HG02943 (cell line): ENCODE measurements at regions not wholly inside any gene's neighbourhood (a gene's known extent, or its start where the extent isn't known, plus 50 kb on each side); places are given as distances from the start of the nearest gene placed in this dataset.

Experiments used
- ATAC-seq: cut with Tn5 transposase; IDR thresholded peaks from one replicate; pipeline ENCODE4 v1.9.1; 2021; ENCODE audit warnings: mild to moderate bottlenecking, low read depth, moderate library complexity; ENCODE audit not compliant: unreplicated experiment

DNA sequence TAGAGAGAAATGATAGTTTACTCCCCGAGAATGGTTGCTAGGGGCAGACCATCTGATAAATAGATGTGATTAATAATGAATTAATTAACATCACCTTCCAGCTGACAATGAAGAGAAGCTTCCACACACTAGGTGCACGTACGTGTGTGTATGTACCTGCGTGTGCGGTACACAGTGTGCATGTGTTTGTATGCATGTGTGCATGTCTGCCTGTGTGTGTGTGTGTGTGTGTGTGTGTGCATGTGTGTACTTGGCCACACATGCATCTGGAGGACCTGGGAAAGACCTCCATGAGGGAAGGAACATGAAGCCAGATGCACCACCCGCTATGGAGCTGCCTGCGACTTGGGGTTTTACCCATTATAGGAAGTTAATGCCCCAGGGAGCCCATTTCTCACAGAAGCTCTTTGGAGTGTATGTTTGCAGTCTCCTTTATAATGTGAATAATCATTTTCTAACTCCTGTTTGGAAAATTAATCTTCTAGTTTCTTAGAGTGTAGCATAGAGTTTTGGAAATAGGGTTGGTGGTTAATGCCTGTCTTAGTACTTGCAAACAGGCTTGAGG is 229.1 kb downstream of the ENGASE start:
- no peak for ATAC-seq

- ATAC-seq = no peak
Observed at GRCh38 chr17:79301469-79301868, 226.8 kb downstream of the ENGASE start.

DNA sequence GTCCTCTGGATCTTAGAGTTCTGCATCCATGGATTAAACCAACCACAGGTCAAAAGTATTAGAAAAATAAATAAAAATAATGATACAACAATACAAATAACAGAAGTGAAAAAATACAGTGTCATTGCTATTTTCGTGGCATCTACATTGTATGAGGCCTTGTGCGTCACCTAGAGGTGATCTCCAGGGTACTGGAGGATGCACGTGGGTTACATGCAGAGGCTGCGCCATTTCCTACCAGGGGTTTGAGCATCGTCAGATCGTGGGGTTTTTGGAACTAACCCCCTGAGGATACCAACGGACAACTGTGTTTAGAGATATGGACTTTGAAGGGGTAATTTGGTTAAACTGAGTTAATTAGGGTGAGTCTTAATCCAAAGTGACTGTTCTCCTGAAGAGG is 224.7 kb downstream of the ENGASE start:
- ATAC-seq = no peak

DNA sequence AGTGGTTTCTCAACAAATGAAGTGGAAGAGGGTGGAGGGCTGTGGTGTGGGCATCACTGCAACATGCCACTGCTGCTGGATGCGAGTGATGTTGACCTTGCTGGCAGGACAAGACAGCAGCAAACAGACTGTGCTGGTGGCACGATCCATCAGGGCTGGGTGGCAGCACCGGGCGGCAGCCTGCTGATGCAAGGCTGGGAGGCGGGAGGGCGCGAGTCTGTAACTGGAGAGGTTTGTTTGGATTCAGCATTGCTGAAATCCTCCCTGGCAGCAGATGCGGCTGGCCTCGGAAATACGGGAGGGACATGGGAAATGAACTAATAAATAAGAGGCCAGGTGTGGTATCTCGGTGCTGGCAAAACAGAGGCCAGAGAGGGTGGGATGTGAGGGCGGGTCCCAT is 224.2 kb downstream of the ENGASE start:
- ATAC-seq = no peak

DNA sequence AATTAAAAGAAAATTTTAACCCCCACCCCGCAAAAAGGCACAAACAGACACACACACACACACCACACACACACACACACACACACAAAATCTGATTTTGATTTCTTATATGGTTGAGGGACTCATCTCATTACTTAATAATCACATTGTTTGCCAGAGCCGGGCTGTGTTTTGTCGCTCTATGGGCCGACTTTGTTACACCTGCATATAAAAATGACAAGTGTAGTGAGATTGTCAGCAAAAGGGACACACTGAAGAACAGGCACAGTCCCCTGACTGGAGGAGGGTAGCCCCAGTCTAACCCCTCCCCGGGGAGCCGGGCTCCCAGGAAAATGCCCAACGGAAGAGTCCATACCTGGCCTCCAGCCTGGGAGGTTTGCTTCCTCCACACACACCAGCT is 221.6 kb downstream of the ENGASE start:
- no peak for ATAC-seq

DNA sequence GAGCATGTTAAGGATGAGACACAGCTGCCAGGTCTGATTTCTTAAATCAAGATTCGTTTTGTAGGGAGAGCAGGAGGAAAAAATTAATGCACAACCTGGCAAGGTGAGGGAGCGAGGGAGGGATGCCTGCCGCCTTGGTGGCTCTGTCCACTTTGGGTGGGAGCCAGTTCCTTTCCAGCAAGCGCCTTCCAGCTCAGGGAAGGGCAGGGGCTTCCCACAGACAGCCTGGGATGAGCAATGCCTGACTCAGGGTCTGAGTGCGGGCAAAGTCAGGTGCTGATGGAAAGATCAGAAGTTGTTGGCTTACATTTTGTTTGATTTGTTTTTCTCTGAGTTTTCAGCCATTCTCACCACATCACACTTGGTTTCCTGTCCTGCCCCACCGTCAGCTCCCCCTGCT is 220.7 kb downstream of the ENGASE start:
- no peak for ATAC-seq

GRCh38 chr17:79294459-79295071 is 219.9 kb downstream of the ENGASE start:
- ATAC-seq = no peak

GRCh38 chr17:79292501-79292900 is 217.9 kb downstream of the ENGASE start:
- no peak for ATAC-seq

- no peak for ATAC-seq
Observed at GRCh38 chr17:79291391-79291790, 216.8 kb downstream of the ENGASE start.

- ATAC-seq = no peak
Observed at GRCh38 chr17:79290726-79291125, 216.1 kb downstream of the ENGASE start.

DNA sequence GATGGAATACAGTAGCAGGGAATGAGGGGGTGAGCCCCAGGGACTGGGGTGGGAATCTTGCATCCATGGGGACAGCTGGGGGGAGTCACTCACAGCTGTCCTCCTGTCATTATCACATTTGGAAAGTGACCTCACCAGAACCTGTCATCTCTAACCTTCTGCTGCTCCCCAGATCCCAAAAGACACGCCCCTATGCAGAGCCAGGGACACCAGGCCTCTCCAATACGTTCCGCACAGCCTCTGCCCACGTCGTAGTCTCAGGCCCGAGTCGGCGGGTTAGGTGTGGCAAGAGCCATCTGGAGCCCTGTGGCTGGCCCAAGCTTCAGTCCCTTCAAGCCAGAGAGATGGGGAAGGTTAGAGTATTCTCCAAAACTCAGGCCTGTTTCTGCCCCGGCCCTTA is 214.3 kb downstream of the ENGASE start:
- ATAC-seq = no peak

DNA sequence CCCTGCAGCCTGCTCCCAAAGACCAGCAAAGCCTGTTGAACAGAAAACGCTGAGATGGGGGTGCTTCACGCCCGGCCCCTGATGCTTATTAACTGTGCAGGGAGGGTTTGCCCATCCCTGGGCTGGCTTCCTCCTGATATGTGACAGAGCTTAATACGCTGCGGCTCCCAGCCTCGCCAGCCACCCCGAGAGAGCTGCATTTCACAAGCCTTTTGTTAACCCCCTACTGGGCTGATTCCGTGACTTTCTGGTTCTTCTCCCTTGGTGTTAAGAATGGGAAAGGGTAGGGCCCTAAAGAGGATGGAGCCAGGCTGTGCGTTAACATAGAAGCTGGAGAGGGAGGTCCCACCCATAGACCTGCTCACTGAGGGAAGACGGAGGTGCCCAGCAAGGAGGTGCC is 211.8 kb downstream of the ENGASE start:
- no peak for ATAC-seq

DNA sequence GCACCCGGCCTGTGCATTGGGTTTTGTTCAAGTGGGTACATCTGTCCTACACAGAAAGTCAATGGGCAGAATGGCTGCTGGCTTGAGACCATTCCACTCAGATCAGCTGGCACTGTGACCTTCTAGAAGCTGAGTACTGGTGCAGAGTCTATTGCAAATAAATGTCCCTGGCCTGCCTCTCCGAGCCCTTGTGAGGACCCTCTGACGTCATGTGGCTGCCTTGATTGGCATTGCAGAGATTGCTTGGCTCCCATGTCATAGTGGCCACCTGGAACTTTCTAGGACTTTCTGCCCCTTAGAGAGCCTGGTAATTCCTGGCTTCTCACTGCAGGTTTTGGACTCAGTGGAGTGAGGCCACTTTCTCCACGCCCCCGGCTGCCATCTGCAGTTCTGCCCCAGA is 211.3 kb downstream of the ENGASE start:
- ATAC-seq = no peak

DNA sequence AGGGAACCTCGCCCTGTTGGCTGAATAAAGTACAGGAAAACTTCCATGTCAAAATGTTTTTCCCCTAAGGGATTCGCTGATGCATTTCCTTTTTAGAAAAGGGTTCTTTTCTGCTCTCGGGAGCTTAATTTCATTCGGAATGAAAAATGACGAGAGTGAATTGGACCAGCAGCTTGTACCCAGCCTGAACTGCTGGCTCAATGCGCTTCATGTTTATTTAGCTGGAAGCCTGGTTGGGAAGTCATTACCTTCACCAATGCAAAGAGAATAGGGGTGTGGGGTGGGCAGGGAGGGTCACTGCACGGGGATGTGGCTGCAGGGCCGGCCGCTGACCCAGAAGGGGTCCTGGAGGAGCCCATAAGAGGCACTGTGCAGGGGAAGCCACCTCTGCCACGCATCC is 207.7 kb downstream of the ENGASE start:
- ATAC-seq = no peak

DNA sequence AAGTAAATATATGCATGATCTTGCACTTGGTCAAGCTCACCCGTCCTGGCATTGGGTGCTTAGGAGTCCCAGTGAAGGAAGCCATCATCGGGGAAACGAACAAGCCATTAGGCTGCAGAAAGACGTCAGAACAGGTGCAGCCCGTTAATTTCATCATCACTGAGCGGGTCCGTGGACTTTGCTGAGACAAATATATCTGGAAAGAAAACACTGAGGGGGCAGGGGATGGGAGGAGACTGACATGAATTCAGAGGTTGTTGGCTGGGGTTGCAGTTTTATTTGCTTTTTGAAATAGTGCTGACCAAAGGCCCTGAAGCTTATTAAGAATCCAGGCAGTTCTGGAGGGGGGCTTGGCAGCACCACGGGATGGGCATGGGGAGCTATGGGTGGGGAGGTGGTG is 207.2 kb downstream of the ENGASE start:
- no peak for ATAC-seq

DNA sequence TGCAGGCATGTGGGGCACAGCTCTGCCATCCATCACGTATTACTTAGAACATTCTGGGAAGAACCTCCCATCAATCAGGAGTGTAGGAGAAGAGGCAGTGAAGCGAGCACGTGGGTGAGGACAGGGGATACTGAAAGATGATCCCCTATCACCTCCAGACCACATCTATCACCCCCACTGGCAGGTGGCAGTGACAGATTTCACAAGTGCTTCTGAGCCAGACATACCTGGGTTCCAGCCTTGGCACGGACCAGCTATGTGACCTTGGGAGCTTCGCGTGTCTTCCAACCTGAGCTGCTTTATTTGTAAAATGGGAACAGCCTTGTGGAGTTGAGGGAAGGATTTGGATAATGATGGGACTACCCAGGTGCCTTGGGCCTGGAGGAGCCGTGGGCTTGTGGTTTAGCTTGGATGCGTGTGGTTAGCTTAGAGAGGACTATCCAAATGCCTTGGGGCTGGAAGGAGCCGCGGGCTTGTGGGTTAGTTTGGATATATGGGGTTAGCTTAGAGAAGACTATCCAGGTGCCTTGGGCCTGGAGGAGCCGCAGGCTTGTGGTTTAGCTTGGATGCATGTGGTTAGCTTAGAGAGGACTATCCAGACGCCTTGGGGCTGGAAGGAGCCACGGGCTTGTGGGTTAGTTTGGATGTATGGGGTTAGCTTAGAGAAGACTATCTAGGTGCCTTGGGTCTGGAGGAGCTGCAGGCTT is 206.4 kb downstream of the ENGASE start:
- ATAC-seq = no peak

- ATAC-seq = no peak
Observed at GRCh38 chr17:79280010-79280409, 205.4 kb downstream of the ENGASE start.

DNA sequence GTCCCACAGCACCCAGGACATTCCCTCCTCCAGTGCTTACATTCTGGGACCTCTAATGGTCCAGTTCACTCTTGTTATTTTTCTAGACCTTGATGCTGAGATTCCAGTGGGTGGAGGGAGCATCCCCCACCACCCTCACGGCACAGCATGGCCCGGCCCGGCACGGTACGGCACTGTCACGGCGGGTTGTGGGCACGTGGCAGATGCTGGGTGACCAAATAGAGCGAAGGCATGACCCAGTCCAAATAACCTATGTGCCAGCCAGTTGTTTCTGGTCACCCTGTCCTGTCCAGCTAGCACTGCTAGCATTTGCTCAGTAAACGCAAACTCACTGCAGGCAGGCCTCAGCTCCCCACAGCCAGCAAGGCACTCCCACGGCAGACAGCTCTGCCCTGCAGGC is 204.7 kb downstream of the ENGASE start:
- ATAC-seq = no peak

- no peak for ATAC-seq
Observed at GRCh38 chr17:79276821-79277220, 202.2 kb downstream of the ENGASE start.

DNA sequence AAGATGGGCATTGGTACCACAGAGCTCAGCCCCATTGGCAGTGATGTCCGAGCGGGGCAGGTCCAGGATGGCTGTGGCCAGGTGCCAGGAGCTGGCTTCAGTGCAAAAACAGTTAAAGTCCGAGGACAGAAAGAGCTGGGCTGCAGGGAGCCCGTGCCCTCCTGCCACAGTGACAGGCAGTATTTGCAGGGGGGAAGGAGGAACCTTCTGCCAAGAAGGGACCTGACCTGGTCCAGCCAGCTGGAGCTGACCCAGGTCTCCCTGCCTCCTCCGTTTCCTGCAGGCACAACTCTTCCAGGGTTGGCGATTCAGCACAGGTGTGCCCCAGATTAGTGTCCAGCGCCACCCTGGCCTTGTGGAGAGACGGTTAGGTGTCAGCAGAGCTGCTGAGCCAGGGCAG is 199.0 kb downstream of the ENGASE start:
- no peak for ATAC-seq

DNA sequence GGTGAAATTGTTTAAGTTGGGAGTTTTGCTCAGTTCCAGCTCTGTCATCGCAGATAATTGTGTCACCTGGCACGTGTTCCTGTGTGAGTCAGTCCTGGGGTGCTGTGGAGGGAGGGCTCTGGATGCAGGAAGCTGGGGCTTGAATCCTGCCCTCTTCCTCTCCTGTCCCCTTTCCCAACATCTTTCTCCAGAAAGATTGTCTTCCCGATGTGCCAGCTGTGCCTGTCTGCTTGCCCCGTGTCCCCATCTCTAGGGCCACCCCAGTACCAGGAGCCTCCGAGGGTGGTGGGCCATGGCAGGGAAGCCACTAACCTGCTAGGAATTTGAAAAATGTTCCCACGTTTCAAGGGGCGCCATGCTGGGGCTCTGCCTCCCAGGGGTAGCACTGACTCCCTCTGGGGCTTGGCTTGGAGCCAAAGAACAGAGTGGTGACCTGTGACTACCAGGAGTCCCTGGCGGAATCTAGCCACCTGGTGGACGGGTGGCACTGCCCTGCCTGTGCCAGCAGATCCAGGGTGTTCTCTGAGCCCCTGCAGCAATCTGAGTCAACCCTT is 198.1 kb downstream of the ENGASE start:
- ATAC-seq = no peak

DNA sequence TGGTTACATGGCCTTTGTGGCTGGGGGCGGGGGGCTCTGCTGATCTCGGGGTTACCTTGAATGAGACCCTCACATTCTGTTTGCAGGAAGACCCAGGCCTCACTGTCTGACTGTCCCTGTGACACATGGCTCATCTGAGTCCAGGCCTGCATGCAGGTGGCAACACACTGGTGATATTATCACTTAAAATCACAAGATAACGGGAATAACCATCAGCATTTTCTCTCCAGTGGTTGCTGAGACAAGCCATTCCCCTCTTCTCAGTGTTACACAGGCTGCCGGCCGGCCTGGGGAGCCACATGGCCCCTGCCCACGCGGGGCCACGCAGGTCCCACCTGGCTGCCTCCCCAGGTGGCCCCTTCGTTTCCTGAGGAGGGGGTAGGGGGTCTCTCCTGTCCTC is 197.6 kb downstream of the ENGASE start:
- ATAC-seq = no peak
